Liver (tissue), 3 donors: ENCODE measurements at regions not wholly inside any gene's neighbourhood (a gene's known extent, or its start where the extent isn't known, plus 50 kb on each side); places are given as distances from the start of the nearest gene placed in this dataset.

Experiments used
- EGR1 ChIP-seq, 2 donors: IDR thresholded peaks; 2 replicates each; pipeline ENCODE4 v1.6.1; 2016 to 2018; ENCODE audit warnings: antibody characterized with exemption in 2 of 2, low read depth in 2 of 2
- NR2F2 ChIP-seq: IDR thresholded peaks from 2 replicates; pipeline ENCODE4 v1.6.1; 2016; ENCODE audit warnings: antibody characterized with exemption
- RAD21 ChIP-seq, 2 donors: IDR thresholded peaks; 2 replicates each; pipeline ENCODE4 v1.6.1; 2016; ENCODE audit warnings: antibody characterized with exemption in 2 of 2, mild to moderate bottlenecking in 2 of 2
- TAF1 ChIP-seq: conservative IDR thresholded peaks from 2 replicates; pipeline ENCODE4 v1.6.1; 2016; ENCODE audit warnings: antibody characterized with exemption, mild to moderate bottlenecking
- TF ChIP-seq, protein P1 (sequence below): IDR thresholded peaks from 2 replicates; pipeline ENCODE4 v1.6.1; 2016; ENCODE audit warnings: antibody characterized with exemption
- TF ChIP-seq, protein P2 (sequence below): fragments of 150-350 bp; IDR thresholded peaks from 2 replicates; pipeline ENCODE4 v1.5.1; 2017; ENCODE audit warnings: improper control_type of control experiment, low read depth, low read length; ENCODE audit not compliant: missing input control
- donor health status: healthy.
- donor health status: healthy.

DNA sequence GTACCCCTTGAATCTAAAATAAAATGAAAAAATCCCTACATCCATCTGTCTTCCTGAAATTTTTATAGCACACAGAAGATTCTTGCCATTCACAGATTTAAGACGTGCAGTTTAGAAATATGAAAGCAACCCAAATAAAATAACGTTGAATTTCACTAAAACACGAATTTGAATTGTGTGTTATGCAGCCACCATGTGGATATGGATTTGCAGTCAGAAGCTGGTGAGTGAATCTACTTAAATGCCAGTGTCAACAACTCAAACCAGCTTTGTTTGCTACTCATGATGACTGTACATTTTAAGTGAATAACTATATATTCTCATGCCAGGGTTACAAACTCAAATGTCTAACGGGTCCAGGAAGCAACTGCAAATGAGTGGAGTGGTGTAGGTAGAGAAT, 173.0 kb upstream of the HAND2 start:
- TF ChIP-seq EGR1 (IDR thresholded peaks at IDR 0.05; ENCODE audit: low read depth in 2 of 2), result no peak
- TF ChIP-seq TAF1, result no peak
- TF ChIP-seq, protein P1, sequence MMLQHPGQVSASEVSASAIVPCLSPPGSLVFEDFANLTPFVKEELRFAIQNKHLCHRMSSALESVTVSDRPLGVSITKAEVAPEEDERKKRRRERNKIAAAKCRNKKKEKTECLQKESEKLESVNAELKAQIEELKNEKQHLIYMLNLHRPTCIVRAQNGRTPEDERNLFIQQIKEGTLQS, result no peak
- TF ChIP-seq, protein P2, sequence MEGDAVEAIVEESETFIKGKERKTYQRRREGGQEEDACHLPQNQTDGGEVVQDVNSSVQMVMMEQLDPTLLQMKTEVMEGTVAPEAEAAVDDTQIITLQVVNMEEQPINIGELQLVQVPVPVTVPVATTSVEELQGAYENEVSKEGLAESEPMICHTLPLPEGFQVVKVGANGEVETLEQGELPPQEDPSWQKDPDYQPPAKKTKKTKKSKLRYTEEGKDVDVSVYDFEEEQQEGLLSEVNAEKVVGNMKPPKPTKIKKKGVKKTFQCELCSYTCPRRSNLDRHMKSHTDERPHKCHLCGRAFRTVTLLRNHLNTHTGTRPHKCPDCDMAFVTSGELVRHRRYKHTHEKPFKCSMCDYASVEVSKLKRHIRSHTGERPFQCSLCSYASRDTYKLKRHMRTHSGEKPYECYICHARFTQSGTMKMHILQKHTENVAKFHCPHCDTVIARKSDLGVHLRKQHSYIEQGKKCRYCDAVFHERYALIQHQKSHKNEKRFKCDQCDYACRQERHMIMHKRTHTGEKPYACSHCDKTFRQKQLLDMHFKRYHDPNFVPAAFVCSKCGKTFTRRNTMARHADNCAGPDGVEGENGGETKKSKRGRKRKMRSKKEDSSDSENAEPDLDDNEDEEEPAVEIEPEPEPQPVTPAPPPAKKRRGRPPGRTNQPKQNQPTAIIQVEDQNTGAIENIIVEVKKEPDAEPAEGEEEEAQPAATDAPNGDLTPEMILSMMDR, result no peak
- no peak for TF ChIP-seq RAD21 (IDR thresholded peaks at IDR 0.05)
- no peak for TF ChIP-seq NR2F2
